Natural killer cell (primary cell): ENCODE measurements at regions not wholly inside any gene's neighbourhood (a gene's known extent, or its start where the extent isn't known, plus 50 kb on each side); places are given as distances from the start of the nearest gene placed in this dataset.

Experiments
- ATAC-seq, 3 donors: fragments of 150-1000 bp in 2 of 3; fragments of 200-7000 bp in 1 of 3; cut with Tn5 transposase; 1 replicate in 1 of 3; 2 replicates in 2 of 3; pipeline ENCODE4 v1.10.0; 2021; ENCODE audit warnings: mild to moderate bottlenecking in 2 of 3, moderate library complexity in 2 of 3
- DNase-seq, 2 donors: peaks; one replicate each; pipeline versions ENCODE4 v3.0.0 to v3.0.0-alpha.2; 2013 to 2021; ENCODE audit warnings: mixed read lengths in 1 of 2
- H3K27ac ChIP-seq: one replicate; pipeline ENCODE4 v1.5.1; 2013; ENCODE audit warnings: mild to moderate bottlenecking, low read length
- H3K27me3 ChIP-seq: one replicate; pipeline ENCODE4 v1.6.1; 2013; ENCODE audit warnings: low read length; ENCODE audit not compliant: control insufficient read depth, insufficient read depth
- H3K36me3 ChIP-seq: one replicate; pipeline ENCODE4 v1.6.1; 2013; ENCODE audit warnings: low read length; ENCODE audit not compliant: control insufficient read depth, insufficient read depth
- H3K4me1 ChIP-seq: one replicate; pipeline ENCODE4 v1.6.1; 2013; ENCODE audit warnings: low read length; ENCODE audit not compliant: control insufficient read depth, insufficient read depth
- H3K4me3 ChIP-seq: one replicate; pipeline ENCODE4 v1.5.1; 2013; ENCODE audit warnings: low read length
- H3K9me3 ChIP-seq: one replicate; pipeline ENCODE4 v1.6.1; 2013; ENCODE audit warnings: low read length; ENCODE audit not compliant: control insufficient read depth, insufficient read depth
- H3K27ac Mint-ChIP-seq, 2 donors: one replicate each; pipeline ENCODE4 v1.8.0; 2022; ENCODE audit warnings: mild to moderate bottlenecking in 2 of 2, mixed read lengths in 2 of 2, moderate library complexity in 1 of 2
- H3K27me3 Mint-ChIP-seq, 2 donors: one replicate each; pipeline ENCODE4 v1.8.0; 2022; ENCODE audit warnings: low read depth in 2 of 2, mixed read lengths in 2 of 2
- H3K36me3 Mint-ChIP-seq: one replicate; pipeline ENCODE4 v1.8.0; 2022; ENCODE audit warnings: mixed read lengths
- H3K4me1 Mint-ChIP-seq, 2 donors: one replicate each; pipeline ENCODE4 v1.8.0; 2022; ENCODE audit warnings: mixed read lengths in 2 of 2
- H3K4me3 Mint-ChIP-seq: one replicate; pipeline ENCODE4 v1.8.0; 2022; ENCODE audit warnings: mild to moderate bottlenecking, moderate library complexity, mixed read lengths
- H3K9me3 Mint-ChIP-seq, 2 donors: one replicate each; pipeline ENCODE4 v1.8.0; 2022; ENCODE audit warnings: mixed read lengths in 2 of 2
- CTCF ChIP-seq: fragments of 200-600 bp; IDR thresholded peaks from one replicate; pipeline ENCODE4 v1.8.0; 2022; ENCODE audit warnings: antibody characterized with exemption
- WGBS: methylation state at CpG from one replicate; pipeline ENCODE4 v1.1.7; 2013; ENCODE audit warnings: missing lambda C conversion rate; ENCODE audit not compliant: insufficient coverage; 5-methylcytosine and 5-hydroxymethylcytosine counted together
- intact Hi-C: fragments of 100-400 bp; cut with micrococcal nuclease; formaldehyde crosslinking; loops from one replicate; pipeline ENCODE4 v1.14.2; 2022

DNA sequence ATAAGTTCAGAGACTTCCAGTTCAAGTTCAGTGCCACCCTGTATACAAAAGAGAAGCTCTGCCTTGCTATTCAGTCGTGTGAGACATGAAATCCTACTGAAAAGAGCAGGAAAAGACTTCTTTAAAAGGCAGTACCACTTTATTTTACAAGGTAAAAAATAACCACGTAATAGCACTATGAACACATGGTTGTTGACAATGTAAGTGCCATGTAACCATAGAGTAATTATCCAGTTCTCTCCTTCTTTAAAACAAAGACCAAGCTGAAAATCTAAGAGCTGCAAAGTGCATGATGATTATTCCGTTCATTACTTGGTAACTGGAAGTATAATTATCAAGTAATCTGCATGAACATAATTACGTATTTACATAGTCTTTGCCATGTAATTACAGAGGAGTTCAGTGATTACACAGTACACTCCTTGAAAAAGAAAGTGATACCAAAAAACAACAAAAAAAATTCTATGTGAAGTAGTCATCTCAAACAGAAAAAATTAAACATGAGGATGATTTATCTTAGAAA, 288.7 kb downstream of the EFNB2 start:
- H3K27ac ChIP-seq = no peak overlapping the region
- no peaks in the 10 kb centered on the region for H3K36me3 ChIP-seq
- no peaks in the 10 kb centered on the region for H3K9me3 ChIP-seq
- Mint-ChIP-seq H3K27ac (no peak overlapping the region), H3K36me3 (no peaks in the 10 kb centered on the region), H3K4me3 (no peak overlapping the region), H3K4me1 (no peaks in the 10 kb centered on the region), H3K9me3 (peaks cover 2 to 3% of the 10 kb centered on the region in 2 donors), H3K27me3 (no peaks in the 10 kb centered on the region)
- H3K4me1 ChIP-seq = no peaks in the 10 kb centered on the region
- intact Hi-C loops = no loop called here
- DNase-seq (no peak), ATAC-seq (no peak)
- 55% methylated on average over 2 of the region's 4 CpGs for WGBS
- no peaks in the 10 kb centered on the region for H3K27me3 ChIP-seq
- no peak for TF ChIP-seq CTCF
- H3K4me3 ChIP-seq = no peak overlapping the region

- Histone ChIP-seq H3K9me3 (no peaks in the 10 kb centered on the region), H3K36me3 (no peaks in the 10 kb centered on the region), H3K27me3 (no peaks in the 10 kb centered on the region), H3K4me1 (no peaks in the 10 kb centered on the region), H3K4me3 (no peak overlapping the region), H3K27ac (no peak overlapping the region)
- H3K4me3 Mint-ChIP-seq = no peak overlapping the region
- intact Hi-C loops = no loop called here
- no peaks in the 10 kb centered on the region for H3K36me3 Mint-ChIP-seq
- peaks cover 0 to 2% of the 10 kb centered on the region in 2 donors for H3K9me3 Mint-ChIP-seq
- 96% methylated on average over 3 of the region's 3 CpGs for WGBS
- no peak for ATAC-seq
- H3K4me1 Mint-ChIP-seq = no peaks in the 10 kb centered on the region
- DNase-seq = no peak
- H3K27ac Mint-ChIP-seq = no peak overlapping the region
- TF ChIP-seq CTCF = no peak
- H3K27me3 Mint-ChIP-seq = no peaks in the 10 kb centered on the region
These were observed 289.2 kb downstream of the EFNB2 start for GRCh38 chr13:106246242-106246641.

- Histone ChIP-seq H3K27me3 (no peaks in the 10 kb centered on the region), H3K27ac (no peak overlapping the region), H3K36me3 (no peaks in the 10 kb centered on the region), H3K9me3 (no peaks in the 10 kb centered on the region), H3K4me3 (no peak overlapping the region), H3K4me1 (no peaks in the 10 kb centered on the region)
- ATAC-seq = no peak
- Mint-ChIP-seq H3K27ac (no peak overlapping the region), H3K4me3 (no peak overlapping the region), H3K27me3 (no peaks in the 10 kb centered on the region), H3K36me3 (no peaks in the 10 kb centered on the region), H3K9me3 (no peaks in the 10 kb centered on the region), H3K4me1 (no peaks in the 10 kb centered on the region)
- TF ChIP-seq CTCF = no peak
- 84% methylated on average over 5 of the region's 6 CpGs for WGBS
- no peak for DNase-seq
- intact Hi-C loops = no loop called here
These were observed 292.4 kb downstream of the EFNB2 start for GRCh38 chr13:106243011-106243565.
